GM23338 (cell line): ENCODE measurements at regions not wholly inside any gene's neighbourhood (a gene's known extent, or its start where the extent isn't known, plus 50 kb on each side); places are given as distances from the start of the nearest gene placed in this dataset.
A peak's percentile ranks its signal among the peaks of the same experiment; 100 is the strongest.

Source experiments
- ATAC-seq: fragments of 200-7000 bp; cut with Tn5 transposase; 3 replicates; pipeline ENCODE4 v1.9.1; 2020
- DNase-seq: peaks from one replicate; pipeline ENCODE4 v3.0.0-alpha.2; 2015; ENCODE audit warnings: low spot score
- H2AFZ ChIP-seq: fragments of 200-600 bp; sonication (generic); 2 replicates; pipeline ENCODE4 v1.8.0; 2016; ENCODE audit warnings: antibody characterized with exemption, mild to moderate bottlenecking, moderate library complexity
- H3F3A ChIP-seq: fragments of 200-600 bp; sonication (generic); replicated peaks from 2 replicates; pipeline ENCODE4 v1.8.0; 2017; ENCODE audit warnings: antibody characterized with exemption, mixed run types, low read depth
- H3K27ac ChIP-seq: fragments of 200-600 bp; sonication (generic); 2 replicates; pipeline ENCODE4 v1.6.1; 2016; ENCODE audit warnings: low read depth
- H3K27me3 ChIP-seq: fragments of 200-600 bp; sonication (generic); 2 replicates; pipeline ENCODE4 v1.8.0; 2016; ENCODE audit warnings: mild to moderate bottlenecking, mixed run types, moderate library complexity; ENCODE audit not compliant: insufficient read depth
- H3K36me3 ChIP-seq: fragments of 200-600 bp; sonication (generic); 2 replicates; pipeline ENCODE4 v1.8.0; 2016; ENCODE audit warnings: mild to moderate bottlenecking; ENCODE audit not compliant: insufficient read depth
- H3K4me1 ChIP-seq: fragments of 200-600 bp; sonication (generic); 2 replicates; pipeline ENCODE4 v1.8.0; 2016; ENCODE audit warnings: mild to moderate bottlenecking, moderate library complexity; ENCODE audit not compliant: insufficient read depth
- H3K4me2 ChIP-seq: fragments of 200-600 bp; sonication (generic); 2 replicates; pipeline ENCODE4 v1.7.1; 2017; ENCODE audit warnings: mixed run types
- H3K4me3 ChIP-seq: fragments of 200-600 bp; sonication (generic); 2 replicates; pipeline ENCODE4 v1.6.1; 2016; ENCODE audit warnings: mixed run types
- H3K79me2 ChIP-seq: fragments of 200-600 bp; sonication (generic); replicated peaks from 2 replicates; pipeline ENCODE4 v1.8.0; 2017; ENCODE audit warnings: mild to moderate bottlenecking; ENCODE audit not compliant: insufficient read depth
- H3K9me2 ChIP-seq: fragments of 200-600 bp; sonication (generic); 2 replicates; pipeline ENCODE4 v1.8.0; 2017; ENCODE audit not compliant: insufficient read depth
- H4K20me1 ChIP-seq: fragments of 200-600 bp; sonication (generic); replicated peaks from 2 replicates; pipeline ENCODE4 v1.8.0; 2017; ENCODE audit warnings: mild to moderate bottlenecking; ENCODE audit not compliant: insufficient read depth
- H3K27ac Mint-ChIP-seq: 2 replicates; pipeline ENCODE4 v1.8.0; 2020; ENCODE audit warnings: inconsistent platforms, mild to moderate bottlenecking, moderate library complexity, mixed read lengths
- H3K27me3 Mint-ChIP-seq: 3 replicates; pipeline ENCODE4 v1.8.0; 2022; ENCODE audit warnings: low read depth, mild to moderate bottlenecking, moderate library complexity, mixed read lengths, inconsistent platforms; ENCODE audit not compliant: insufficient read depth, poor library complexity
- H3K36me3 Mint-ChIP-seq: 3 replicates; pipeline ENCODE4 v1.8.0; 2021; ENCODE audit warnings: low read depth, mild to moderate bottlenecking, inconsistent platforms, moderate library complexity, mixed read lengths
- H3K4me1 Mint-ChIP-seq: 3 replicates; pipeline ENCODE4 v1.8.0; 2020; ENCODE audit warnings: mild to moderate bottlenecking, inconsistent platforms, mixed read lengths
- H3K4me3 Mint-ChIP-seq: 3 replicates; pipeline ENCODE4 v1.8.0; 2021; ENCODE audit warnings: moderate library complexity, mild to moderate bottlenecking, inconsistent platforms, mixed read lengths
- H3K9me3 Mint-ChIP-seq: 3 replicates; pipeline ENCODE4 v1.8.0; 2020; ENCODE audit warnings: moderate library complexity, mild to moderate bottlenecking, inconsistent platforms, mixed read lengths
- CREB1 ChIP-seq: fragments of 250-450 bp; sonication (Bioruptor Pico); IDR thresholded peaks from 2 replicates; pipeline ENCODE4 v1.5.0; 2020; ENCODE audit warnings: low read depth, mild to moderate bottlenecking, moderate library complexity
- EZH2 ChIP-seq: fragments of 200-600 bp; sonication (generic); IDR thresholded peaks from one replicate; pipeline ENCODE4 v1.8.0; 2017; ENCODE audit warnings: antibody characterized with exemption, mild to moderate bottlenecking, low read depth; ENCODE audit not compliant: unreplicated experiment
- EZH2phosphoT487 ChIP-seq: fragments of 200-600 bp; sonication (generic); IDR thresholded peaks from one replicate; pipeline ENCODE4 v1.8.1; 2018; ENCODE audit warnings: antibody characterized with exemption; ENCODE audit not compliant: unreplicated experiment
- JUNB ChIP-seq: IDR thresholded peaks from one replicate; pipeline ENCODE4 v1.6.1; 2016; ENCODE audit warnings: antibody characterized with exemption; ENCODE audit not compliant: unreplicated experiment
- POLR2AphosphoS5 ChIP-seq: IDR thresholded peaks from 2 replicates; pipeline ENCODE4 v1.6.1; 2016; ENCODE audit warnings: antibody characterized with exemption, low read depth
- ZNF114 ChIP-seq: fragments of 250-450 bp; sonication (Bioruptor Pico); IDR thresholded peaks from 2 replicates; pipeline ENCODE4 v1.5.0; 2020; ENCODE audit warnings: mild to moderate bottlenecking, moderate library complexity
- ZNF331 ChIP-seq: fragments of 250-450 bp; sonication (Bioruptor Pico); IDR thresholded peaks from 2 replicates; pipeline ENCODE4 v1.5.0; 2020; ENCODE audit warnings: low read depth, mild to moderate bottlenecking, moderate library complexity
- TF ChIP-seq, protein P1 (sequence below): IDR thresholded peaks from 2 replicates; pipeline ENCODE4 v1.6.1; 2016; ENCODE audit warnings: antibody characterized with exemption

GRCh38 chr5:65098393-65098792 lies 329.7 kb downstream of the CWC27 start:
- no peaks in the 10 kb centered on the region for H3K79me2 ChIP-seq
- Mint-ChIP-seq H3K36me3 (no peaks in the 10 kb centered on the region), H3K27me3 (peaks cover 11% of the 10 kb centered on the region), H3K4me1 (peaks cover 19% of the 10 kb centered on the region), H3K4me3 (no peak overlapping the region), H3K9me3 (no peaks in the 10 kb centered on the region), H3K27ac (no peak overlapping the region)
- H3K4me2 ChIP-seq = no peak overlapping the region
- peaks cover 14% of the 10 kb centered on the region for H3K4me1 ChIP-seq
- no peaks in the 10 kb centered on the region for H3K9me2 ChIP-seq
- ATAC-seq (no peak), DNase-seq (no peak)
- H3F3A ChIP-seq = no peaks in the 10 kb centered on the region
- no peak overlapping the region for H3K4me3 ChIP-seq
- H2AFZ ChIP-seq = peak overlapping the region; percentile 25; the same call in 1 of the 2 replicates
- H3K27ac ChIP-seq = no peak overlapping the region
- H3K36me3 ChIP-seq = no peaks in the 10 kb centered on the region
- no peaks in the 10 kb centered on the region for H3K27me3 ChIP-seq
- TF ChIP-seq EZH2phosphoT487 (no peak), EZH2 (no peak), ZNF331 (CRISPR knock-in tag) (no peak), ZNF114 (CRISPR knock-in tag) (no peak), JUNB (no peak), POLR2AphosphoS5 (no peak), CREB1 (no peak)
- TF ChIP-seq, protein P1, sequence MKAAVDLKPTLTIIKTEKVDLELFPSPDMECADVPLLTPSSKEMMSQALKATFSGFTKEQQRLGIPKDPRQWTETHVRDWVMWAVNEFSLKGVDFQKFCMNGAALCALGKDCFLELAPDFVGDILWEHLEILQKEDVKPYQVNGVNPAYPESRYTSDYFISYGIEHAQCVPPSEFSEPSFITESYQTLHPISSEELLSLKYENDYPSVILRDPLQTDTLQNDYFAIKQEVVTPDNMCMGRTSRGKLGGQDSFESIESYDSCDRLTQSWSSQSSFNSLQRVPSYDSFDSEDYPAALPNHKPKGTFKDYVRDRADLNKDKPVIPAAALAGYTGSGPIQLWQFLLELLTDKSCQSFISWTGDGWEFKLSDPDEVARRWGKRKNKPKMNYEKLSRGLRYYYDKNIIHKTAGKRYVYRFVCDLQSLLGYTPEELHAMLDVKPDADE = no peak
- no peaks in the 10 kb centered on the region for H4K20me1 ChIP-seq
